Stimulated activated CD4-positive, alpha-beta T cell treated with anti-CD3 and anti-CD28 coated beads, Interleukin-12 subunit alpha, Interleukin-12 subunit beta, amount 100 ng/mL, for 4 hours (primary cell): ENCODE measurements at regions not wholly inside any gene's neighbourhood (a gene's known extent, or its start where the extent isn't known, plus 50 kb on each side); places are given as distances from the start of the nearest gene placed in this dataset.
"Not testable (repeated sequence)": the region's sequence is repeated elsewhere in the genome, so short reads cannot be mapped to it uniquely, and the experiment has no call there.

Source experiments
- DNase-seq: peaks from one replicate; pipeline ENCODE4 v3.0.0-alpha.2; 2020

- no peak for DNase-seq
Observed at GRCh38 chr2:143946436-143947391, 573.2 kb downstream of the ZEB2 start.

- DNase-seq: no peak
Observed at GRCh38 chr2:143942486-143942885, 577.4 kb downstream of the ZEB2 start.

GRCh38 chr2:143940720-143941119, 579.2 kb downstream of the ZEB2 start:
- DNase-seq: no peak

GRCh38 chr2:143939626-143940330, 580.1 kb downstream of the ZEB2 start:
- DNase-seq: no peak

GRCh38 chr2:143937723-143938350, 582.1 kb downstream of the ZEB2 start:
- no peak for DNase-seq

- DNase-seq: peak; percentile 12
Observed at GRCh38 chr2:143936848-143937722, 582.8 kb downstream of the ZEB2 start.

GRCh38 chr2:143936538-143936847, 583.4 kb downstream of the ZEB2 start:
- no peak for DNase-seq

GRCh38 chr2:143935482-143935752, 584.5 kb downstream of the ZEB2 start:
- DNase-seq: no peak

- DNase-seq: no peak
Observed at GRCh38 chr2:143934626-143935481, 585.1 kb downstream of the ZEB2 start.

GRCh38 chr2:143933946-143934569, 585.9 kb downstream of the ZEB2 start:
- no peak for DNase-seq

GRCh38 chr2:143930891-143931290, 589.0 kb downstream of the ZEB2 start:
- no peak for DNase-seq

GRCh38 chr2:143928613-143929012, 591.3 kb downstream of the ZEB2 start:
- no peak for DNase-seq

- no peak for DNase-seq
Observed at GRCh38 chr2:143928184-143928583, 591.7 kb downstream of the ZEB2 start.

- DNase-seq: no peak
Observed at GRCh38 chr2:143926736-143927135, 593.2 kb downstream of the ZEB2 start.

GRCh38 chr2:143922261-143922830, 597.6 kb downstream of the ZEB2 start:
- DNase-seq: not testable (repeated sequence)

- no peak for DNase-seq
Observed at GRCh38 chr2:143918465-143918989, 601.4 kb downstream of the ZEB2 start.

- no peak for DNase-seq
Observed at GRCh38 chr2:143916781-143917180, 603.1 kb downstream of the ZEB2 start.

GRCh38 chr2:143909577-143910353, 610.2 kb downstream of the ZEB2 start:
- DNase-seq: no peak

- DNase-seq: no peak
Observed at GRCh38 chr2:143908843-143909242, 611.1 kb downstream of the ZEB2 start.

- no peak for DNase-seq
Observed at GRCh38 chr2:143907801-143908200, 612.1 kb downstream of the ZEB2 start.
